Renal cortex interstitium (tissue), 11 donors: ENCODE measurements at regions not wholly inside any gene's neighbourhood (a gene's known extent, or its start where the extent isn't known, plus 50 kb on each side); places are given as distances from the start of the nearest gene placed in this dataset.
"Not testable (repeated sequence)": the region's sequence is repeated elsewhere in the genome, so short reads cannot be mapped to it uniquely, and the experiment has no call there.

ENCODE experiments used
- DNase-seq, 11 donors: peaks; one replicate each; pipeline ENCODE4 v3.0.0-alpha.2; 2013; ENCODE audit warnings: low read depth in 9 of 11, low spot score in 4 of 11; ENCODE audit errors: extremely low read depth in 1 of 11

DNA sequence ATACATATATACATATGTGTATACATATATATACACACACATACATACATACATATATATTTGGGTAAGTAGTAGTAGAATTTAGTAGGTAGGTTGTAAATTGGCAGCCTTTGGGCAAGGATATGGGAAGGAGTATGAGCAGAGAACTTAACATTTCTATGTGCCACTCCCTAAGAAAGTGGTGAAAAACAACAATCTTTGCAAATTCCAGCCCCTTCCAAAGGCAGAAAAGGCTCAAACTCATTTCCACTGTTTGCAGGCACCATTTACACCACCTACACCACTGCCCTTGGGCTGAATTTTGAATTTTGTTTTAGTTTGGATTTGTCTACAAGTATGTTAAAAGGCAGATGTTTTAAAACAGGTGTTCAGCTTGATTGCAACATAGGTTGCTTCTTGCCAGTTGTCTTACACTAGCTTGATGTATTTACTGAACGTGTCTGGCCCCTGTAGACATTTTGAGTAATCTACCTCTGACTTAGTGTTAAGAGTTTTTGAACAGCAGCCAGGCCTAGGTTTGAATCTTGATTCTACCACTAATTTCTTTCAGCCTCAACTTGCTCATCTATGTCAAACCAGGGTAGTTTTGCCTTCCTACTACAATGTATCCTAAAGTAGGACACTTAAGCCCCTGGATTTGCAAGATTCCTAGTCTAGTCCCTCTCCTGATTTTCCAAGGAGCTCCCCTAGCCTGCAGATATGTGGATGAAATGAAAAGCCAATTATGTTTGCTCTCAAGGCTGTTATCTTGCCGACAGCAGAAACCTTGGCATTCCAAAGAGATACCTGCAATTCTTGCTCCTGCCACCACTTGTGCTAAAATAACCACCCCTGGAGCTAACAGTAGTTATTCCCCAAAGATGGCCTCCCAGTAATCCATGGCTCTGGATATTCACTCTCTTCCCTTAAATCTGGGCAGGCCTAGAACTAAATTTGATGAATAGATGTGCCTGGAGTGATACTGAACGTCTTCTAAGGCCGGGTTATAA is 156.2 kb upstream of the SLC44A1 start:
- no peak for DNase-seq

DNA sequence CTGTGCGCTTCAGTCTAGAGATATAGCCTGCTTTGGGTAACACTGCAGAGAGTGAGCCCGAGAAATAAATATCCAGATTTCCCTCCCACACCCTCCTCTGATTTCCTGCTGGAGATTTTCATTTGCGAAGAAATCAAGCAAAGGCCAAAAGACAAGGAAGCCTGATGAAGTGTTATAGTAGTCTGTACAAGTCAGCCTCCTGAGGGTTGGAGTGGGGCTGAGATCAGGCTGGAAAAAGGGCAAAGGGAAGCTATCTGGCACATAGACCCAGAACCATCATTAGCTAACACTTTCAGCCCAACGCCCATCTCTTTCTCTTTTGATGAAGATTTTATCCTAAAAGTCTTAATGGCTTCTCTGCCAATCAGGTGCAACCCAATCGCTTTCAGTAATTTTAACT is 154.6 kb upstream of the SLC44A1 start:
- DNase-seq: no peak

DNA sequence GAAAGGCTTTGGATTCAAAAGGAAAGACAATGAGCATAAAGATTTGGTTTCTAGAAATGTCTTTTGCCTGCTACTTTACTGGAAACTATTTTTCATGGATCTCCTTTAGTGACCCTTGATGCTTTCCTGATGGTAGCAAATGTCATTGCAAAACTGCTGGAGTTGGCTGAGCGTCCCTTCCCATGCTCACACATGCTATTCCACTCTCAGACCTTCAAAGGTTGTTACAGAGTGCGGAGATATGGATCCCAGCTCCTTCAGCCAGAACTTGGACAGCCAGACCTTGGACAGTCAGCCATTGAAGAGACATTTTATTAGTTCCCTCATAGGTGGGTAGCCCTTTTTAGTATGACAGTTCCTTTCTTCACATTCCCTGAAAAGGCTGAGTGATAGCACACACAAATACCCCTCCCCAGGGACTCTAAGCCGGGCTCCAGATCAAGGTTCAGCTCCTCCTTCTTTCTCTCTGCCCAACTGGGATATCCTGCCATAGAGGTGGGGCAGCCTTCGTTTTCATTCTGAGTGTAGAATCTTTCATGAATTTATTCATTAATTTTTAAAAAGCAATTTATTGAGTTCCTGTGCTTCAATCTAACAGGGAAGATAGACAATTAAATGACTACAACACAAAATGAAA is 153.3 kb upstream of the SLC44A1 start:
- no peak for DNase-seq

DNA sequence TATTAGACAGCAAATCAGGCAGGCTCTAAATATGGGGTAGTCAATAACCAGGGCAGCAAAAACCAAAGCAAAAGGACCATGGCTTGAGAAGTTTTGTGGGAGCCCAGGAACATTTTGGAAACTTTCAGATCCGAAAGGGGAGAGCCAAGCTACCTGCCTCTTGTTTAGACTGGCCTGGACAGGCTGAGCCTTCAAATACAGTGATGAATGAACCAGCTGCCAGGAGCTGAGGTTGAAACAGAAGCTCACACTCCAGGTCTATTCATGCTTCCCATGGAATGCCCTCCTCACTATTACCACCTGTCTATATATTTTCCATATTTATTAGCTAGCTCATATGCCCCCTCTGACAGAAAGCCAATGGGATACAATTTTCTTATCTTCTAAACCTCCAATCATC is 150.8 kb upstream of the SLC44A1 start:
- DNase-seq: no peak

DNA sequence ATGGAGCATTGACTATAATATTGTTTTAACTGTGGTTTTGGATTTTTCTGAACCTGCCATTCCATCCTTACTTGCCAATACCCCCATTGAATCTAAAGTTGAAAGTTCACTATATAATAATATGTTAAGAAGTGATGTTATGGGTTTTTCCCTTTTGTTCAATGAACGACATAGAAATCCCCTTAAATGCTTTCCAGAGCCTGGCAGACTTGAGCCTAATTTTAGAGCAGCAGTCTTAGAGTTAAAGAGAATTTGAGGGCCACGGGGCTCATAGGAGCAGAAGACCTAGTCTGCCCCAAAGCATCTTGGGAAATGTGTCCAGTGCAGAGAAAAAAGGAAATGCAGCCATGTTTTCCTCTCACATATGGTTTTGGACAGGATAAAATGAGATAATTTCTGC is 146.1 kb upstream of the SLC44A1 start:
- no peak for DNase-seq

DNA sequence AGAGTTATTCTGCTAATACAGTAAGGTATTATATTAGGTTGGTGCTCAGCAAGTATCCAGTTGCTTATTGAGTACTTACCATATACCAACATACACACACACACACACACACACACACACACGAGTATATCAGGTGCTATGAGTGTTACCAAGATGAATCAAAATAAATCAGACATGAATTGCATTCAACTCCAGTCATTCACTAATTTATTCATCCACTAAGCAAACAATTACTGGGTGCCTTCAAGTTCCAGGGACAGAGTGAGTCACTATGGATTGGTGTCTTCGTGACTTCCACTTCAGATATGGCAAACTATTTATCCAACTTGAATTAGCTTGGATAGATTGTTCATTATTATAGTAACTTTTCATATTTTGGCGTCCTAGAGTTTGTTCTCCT is 140.7 kb upstream of the SLC44A1 start:
- DNase-seq: no peak

DNA sequence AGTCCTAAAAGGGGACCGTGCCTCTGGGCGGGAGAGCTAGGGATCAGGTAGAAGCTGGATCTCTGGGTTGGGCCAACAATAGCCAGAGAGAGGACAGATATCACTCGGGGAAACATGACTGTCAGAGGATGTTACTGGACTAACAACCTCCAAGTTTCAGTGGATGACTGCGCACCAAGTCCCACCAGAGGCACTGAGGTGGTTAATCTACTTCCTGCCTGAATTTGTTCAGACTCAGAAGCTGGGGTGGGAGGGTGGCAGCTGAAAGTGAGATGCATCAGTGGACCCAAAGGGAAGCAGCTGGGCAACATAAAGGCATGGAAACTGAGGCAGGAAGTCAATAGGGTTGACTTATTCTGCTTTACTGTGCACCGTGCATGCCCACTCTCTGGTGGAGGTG is 130.1 kb upstream of the SLC44A1 start:
- no peak for DNase-seq

DNA sequence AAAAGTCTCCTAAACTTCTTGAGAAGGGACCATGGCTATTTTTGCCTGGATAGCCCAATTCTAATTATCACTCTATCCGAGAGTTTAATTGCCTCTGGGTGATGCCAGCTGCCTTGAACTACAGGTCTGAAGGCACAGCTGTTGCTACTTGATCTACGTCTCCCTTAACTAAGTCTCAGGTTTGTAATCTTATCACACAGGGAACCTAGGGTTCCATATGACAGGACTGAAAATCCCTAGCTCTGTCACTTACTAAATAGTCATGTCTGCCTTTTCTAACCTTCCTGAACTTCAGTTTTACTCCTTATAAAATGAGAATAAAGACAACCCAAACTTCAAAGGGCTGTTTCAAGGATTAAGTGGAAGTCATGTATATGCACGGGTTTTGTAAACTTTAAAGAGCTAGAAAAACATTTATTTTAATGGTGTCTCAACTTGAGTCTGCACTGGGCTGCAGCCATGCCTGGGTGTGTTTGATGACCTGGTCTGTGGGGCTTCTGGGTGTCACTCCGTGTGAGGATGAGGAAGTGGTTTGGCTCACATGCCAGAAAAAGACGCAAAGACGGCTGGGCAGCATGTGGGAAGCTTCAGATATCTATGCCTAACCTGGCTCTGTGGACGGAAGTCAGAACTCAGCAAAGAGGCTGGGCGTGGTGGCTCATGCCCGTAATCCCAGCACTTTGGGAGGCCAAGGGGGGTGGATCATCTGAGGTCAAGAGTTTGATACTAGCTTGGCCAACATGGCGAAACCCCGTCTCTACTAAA is 129.3 kb upstream of the SLC44A1 start:
- DNase-seq: no peak

DNA sequence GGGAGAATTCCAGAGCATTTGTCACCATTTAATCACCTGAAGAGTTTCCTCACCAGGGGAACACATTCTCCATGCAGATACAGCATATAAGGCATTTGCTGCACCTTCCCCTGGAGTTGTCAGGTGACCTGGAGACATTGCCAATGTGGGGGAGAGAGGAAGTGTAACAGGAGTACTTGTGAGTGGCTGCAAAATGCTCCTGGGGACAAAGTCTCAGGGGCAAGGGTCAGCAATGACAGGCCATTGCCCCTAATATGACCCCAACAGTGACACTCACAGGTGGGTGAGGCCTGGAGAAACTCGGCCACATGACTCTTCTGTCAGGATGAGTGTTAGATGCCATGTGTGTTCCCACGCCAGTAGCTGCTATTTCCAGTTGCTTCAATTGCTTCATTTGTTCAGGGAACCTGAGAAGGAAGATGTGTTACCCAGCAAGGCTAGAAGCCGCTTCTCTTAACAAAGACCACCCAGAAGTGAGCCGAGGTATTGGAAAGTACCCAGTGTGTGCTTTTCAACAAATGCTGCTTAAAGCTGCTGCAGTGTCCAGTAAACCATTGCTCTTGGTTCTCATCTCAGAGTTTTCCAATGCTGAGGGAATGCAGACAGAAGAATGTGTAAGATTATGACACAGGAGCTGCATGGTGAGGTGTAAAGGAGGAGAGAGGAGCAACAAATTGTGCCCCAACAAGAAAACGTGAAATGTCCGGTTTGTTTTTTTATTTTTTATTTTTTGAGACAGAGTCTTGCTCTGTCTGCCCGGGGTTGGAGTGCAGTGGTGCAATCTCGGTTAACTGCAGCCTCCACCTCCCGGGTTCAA is 128.2 kb upstream of the SLC44A1 start:
- peak in 3 of 11 donors; percentile 18 to 43 (median 20) for DNase-seq

DNA sequence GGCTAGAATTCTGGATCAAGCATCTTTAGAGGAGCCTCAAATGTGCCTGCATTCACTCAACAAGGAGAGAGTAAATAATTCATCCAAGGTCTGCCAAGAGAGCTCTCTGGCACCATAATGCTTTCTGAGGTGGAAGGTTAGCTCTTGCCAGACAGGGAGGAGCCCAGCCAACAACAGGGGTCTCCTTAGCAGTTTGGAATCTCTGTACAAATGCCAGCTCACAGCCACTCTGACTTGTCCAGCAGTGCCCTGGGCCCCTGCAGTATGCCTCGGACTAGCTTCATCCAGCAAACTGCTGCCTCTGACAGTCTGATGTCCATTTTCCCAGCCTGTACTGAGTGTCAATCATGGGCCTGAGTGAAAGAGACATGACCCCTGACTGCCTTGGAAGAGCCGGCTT is 127.2 kb upstream of the SLC44A1 start:
- DNase-seq: no peak

DNA sequence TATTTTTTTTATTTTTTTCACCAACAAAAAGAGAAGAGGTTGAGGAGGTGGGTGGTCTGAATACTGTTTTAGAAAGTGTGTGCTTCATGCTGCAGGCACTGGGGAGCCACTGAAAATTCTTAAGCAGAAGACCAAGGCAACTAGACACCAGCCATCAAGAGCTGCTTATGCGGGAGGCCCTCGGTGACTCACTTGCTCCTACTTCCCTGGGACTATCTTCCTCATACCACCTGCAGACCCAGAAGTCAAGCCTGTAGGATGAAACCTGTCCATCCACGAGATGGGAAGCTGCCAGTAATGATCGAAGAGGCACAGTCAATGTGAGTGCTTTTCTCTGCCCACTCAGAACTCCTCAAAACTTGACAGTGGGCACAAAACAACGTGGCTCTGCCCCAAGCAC is 125.8 kb upstream of the SLC44A1 start:
- DNase-seq: no peak

DNA sequence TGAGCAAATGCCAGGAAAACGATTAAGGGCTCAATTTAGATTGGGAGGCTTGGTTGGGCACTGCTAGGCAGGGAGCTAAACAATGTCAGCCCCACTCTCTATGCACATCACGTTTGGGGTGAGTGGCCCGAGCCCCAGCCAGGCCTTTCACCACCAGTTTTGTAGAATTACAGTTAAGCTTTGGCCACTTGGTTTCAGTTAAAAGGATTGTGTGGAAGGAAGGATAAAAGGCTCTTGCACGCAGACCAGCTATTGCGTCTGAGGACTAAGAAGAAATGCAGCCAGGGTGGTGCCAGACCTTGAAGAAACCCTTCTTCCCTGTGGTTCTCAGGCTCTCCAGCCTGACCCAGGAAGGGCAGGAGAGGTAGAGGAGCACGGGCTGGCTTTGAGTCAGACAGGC is 125.3 kb upstream of the SLC44A1 start:
- no peak for DNase-seq

DNA sequence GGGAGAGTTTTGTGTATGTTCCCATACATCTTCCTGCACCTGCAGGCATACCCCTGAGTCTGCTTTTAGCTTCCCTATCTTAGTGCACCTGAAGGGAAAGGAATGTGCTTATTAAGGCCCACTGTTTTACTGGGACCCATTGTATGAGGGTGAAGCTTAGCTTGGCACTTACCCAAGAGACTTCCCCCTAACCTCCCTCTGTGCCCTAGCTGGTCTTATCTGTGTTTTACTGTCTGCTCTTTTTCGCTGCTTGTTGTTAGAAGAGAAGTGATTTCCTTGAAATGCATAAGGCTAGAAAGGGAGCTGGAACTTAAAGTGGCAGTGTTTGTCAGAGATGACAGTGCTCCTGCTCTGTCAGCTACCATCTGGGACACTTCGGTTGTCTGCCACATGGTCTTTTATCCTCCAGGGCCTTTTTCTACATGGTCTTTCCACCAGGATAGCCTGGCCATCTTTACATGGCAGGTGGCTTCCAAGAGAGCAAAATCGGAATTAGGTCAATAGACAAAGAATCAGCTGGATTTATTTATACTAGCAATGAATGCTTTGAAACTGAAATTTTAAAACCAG is 122.5 kb upstream of the SLC44A1 start:
- no peak for DNase-seq

DNA sequence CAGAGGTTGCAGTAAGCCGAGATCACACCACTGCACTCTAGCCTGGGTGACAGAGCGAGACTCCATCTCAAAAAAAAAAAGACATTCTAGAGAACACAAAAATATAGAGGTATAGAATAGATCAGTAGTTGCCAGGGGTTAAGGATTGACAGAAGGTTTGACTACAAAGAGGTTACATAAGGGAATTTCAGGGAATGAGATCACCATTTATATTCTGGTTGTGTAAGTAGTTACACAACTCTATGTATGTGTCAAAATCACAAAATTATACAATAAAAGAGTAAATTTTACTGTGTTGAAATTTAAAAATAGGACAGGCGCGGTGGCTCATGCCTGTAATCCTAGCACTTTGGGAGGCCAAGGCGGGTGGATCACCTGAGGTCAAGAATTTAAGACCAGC is 119.9 kb upstream of the SLC44A1 start:
- not testable (repeated sequence) for DNase-seq

DNA sequence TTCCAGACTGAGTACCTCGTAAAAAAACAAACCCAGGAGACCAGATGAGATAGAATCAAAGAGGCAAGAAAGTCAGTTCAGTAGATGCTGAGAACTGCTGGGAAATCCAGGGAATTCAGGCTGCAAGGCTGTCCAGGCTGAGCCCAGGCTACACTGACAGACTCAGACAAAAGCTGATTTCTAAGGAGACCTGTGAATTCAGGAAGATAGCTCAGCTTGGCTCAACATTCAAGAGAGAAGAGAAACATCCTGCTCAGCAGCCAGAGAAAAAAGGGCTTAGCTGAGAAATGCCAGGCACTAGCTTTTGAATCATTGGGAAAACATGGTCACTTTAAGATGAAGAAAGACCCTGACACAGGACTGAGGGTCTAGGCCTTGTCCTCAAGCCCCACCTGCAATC is 118.2 kb upstream of the SLC44A1 start:
- DNase-seq: no peak

DNA sequence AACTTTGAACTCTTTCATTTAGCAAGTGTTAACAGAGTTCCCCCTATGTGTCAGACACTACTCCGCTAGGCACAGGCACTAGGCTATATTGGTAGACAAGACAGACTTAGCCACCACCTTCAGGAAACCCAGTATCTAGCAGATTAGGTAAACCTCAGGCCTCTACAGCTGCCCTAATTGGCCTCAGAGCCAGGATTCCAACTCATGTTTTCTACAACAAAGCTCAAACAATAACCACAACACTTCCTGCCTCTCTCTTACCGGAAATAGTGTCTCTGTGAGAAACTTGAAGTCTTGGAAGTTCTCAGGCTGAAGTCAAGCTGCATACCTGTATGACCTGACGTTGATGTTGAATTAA is 116.6 kb upstream of the SLC44A1 start:
- DNase-seq: no peak

DNA sequence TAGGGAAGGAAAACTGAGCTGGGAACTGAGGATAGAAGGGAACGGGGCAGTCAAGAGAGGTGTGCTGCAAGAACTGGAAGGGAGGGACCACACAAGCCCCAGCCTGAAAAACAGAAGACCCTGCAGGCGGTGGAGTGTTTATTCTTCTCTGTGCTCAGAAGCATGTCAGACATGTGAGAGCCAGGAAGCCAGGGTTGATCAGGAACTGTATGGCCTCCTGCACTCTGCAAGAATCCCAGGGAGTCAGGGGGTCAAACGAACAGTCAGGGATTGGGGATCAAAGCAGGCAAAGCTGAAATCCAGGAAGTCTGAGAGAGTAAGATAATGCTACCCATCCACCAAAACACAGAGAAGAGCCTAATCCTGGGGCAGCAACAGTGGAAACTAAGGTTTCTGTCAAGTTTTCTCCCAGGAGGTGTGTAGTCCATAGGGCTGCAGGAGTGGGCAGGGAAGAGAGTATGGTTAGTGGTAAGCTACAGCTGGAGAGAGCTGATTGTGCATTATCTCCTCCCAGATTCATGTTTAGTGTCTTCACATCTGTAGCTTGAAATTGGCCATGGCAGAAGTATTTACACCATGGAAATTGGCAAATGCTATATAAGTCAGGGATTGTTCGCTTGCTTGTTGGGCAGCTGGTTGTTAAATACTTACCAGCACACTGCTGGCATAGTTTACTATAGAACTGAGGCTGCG is 115.4 kb upstream of the SLC44A1 start:
- DNase-seq: no peak

DNA sequence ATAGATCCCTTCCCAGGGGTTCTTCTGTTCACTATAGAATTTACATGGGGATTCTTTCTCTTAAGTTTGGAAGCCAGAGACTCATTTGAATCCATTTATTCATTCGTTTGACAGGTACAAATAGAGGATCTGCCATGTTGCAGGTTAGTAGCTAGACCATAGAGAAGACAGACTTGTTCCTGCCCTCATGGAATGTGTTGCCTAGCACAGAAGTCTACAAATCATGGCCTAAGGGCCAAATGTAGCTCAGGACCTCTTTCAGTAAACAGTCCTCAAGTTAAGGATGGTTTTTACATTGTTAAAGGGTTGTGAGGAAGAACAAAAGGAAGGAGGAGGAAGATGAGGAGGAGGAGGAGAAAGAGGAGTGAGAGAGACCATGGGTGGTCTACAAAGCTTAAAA is 114.7 kb upstream of the SLC44A1 start:
- DNase-seq: no peak
